GM18867 (cell line): ENCODE measurements at regions not wholly inside any gene's neighbourhood (a gene's known extent, or its start where the extent isn't known, plus 50 kb on each side); places are given as distances from the start of the nearest gene placed in this dataset.
"Not testable (repeated sequence)": the region's sequence is repeated elsewhere in the genome, so short reads cannot be mapped to it uniquely, and the experiment has no call there.

ENCODE experiments used
- ATAC-seq: cut with Tn5 transposase; IDR thresholded peaks from one replicate; pipeline ENCODE4 v1.9.1; 2021; ENCODE audit warnings: mild to moderate bottlenecking, moderate library complexity; ENCODE audit not compliant: unreplicated experiment

GRCh38 chr12:30578426-30578825 is 117.2 kb downstream of the IPO8 start:
- ATAC-seq, result no peak

GRCh38 chr12:30573145-30573544 is 122.5 kb downstream of the IPO8 start:
- ATAC-seq, result no peak

- ATAC-seq, result no peak
These were observed 125.3 kb downstream of the IPO8 start for GRCh38 chr12:30570211-30570890.

GRCh38 chr12:30569426-30569825 is 126.2 kb downstream of the IPO8 start:
- no peak for ATAC-seq

- no peak for ATAC-seq
These were observed 127.2 kb downstream of the IPO8 start for GRCh38 chr12:30568453-30568852.

- ATAC-seq, result no peak
These were observed 128.6 kb downstream of the IPO8 start for GRCh38 chr12:30567082-30567481.

GRCh38 chr12:30564394-30564793 is 131.3 kb downstream of the IPO8 start:
- ATAC-seq, result no peak

GRCh38 chr12:30548203-30548602 is 147.5 kb downstream of the IPO8 start:
- no peak for ATAC-seq

- ATAC-seq, result no peak
These were observed 149.5 kb downstream of the IPO8 start for GRCh38 chr12:30546121-30546520.

GRCh38 chr12:30544704-30545103 is 151.0 kb downstream of the IPO8 start:
- not testable (repeated sequence) for ATAC-seq

GRCh38 chr12:30537228-30537627 is 158.4 kb downstream of the IPO8 start:
- no peak for ATAC-seq

- no peak for ATAC-seq
These were observed 162.0 kb downstream of the IPO8 start for GRCh38 chr12:30533558-30534265.

- no peak for ATAC-seq
These were observed 163.7 kb downstream of the IPO8 start for GRCh38 chr12:30531731-30532678.

GRCh38 chr12:30529489-30530269 is 166.0 kb downstream of the IPO8 start:
- ATAC-seq, result no peak

GRCh38 chr12:30525171-30525570 is 170.5 kb downstream of the IPO8 start:
- ATAC-seq, result no peak

GRCh38 chr12:30520285-30520684 is 175.4 kb downstream of the IPO8 start:
- ATAC-seq, result not testable (repeated sequence)

GRCh38 chr12:30519535-30519934 is 176.1 kb downstream of the IPO8 start:
- no peak for ATAC-seq

- ATAC-seq, result no peak
These were observed 178.3 kb downstream of the IPO8 start for GRCh38 chr12:30517320-30517719.

GRCh38 chr12:30515351-30515750 is 180.3 kb downstream of the IPO8 start:
- no peak for ATAC-seq

- ATAC-seq, result no peak
These were observed 181.0 kb downstream of the IPO8 start for GRCh38 chr12:30514666-30515065.
